HepG2 (cell line): ENCODE measurements at regions not wholly inside any gene's neighbourhood (a gene's known extent, or its start where the extent isn't known, plus 50 kb on each side); places are given as distances from the start of the nearest gene placed in this dataset.

Source experiments
- ATAC-seq: fragments of 200-7000 bp; cut with Tn5 transposase; 3 replicates; pipeline ENCODE4 v1.9.1; 2020; ENCODE audit warnings: mild to moderate bottlenecking, moderate library complexity
- BruUV-seq: library from RNA; stranded (reverse); fragments of 400-500 nt; replicated peaks from 2 replicates; lab custom pipeline; 2021; lab: Mats Ljungman, UMichigan
- CTCF ChIA-PET: fragments of 300-600 bp; formaldehyde crosslinking; extraction: SDS; loops from one replicate; lab custom pipeline; 2021; ENCODE audit warnings: low total read pairs, inconsistent platforms, low intra/inter-chr PET ratio; lab: Yijun Ruan, JAX
- POLR2A ChIA-PET: fragments of 350-600 bp; sonication (Branson Sonifier 250); formaldehyde crosslinking; loops from one replicate; lab custom pipeline; 2020; ENCODE audit warnings: antibody characterized with exemption, inconsistent platforms; lab: Yijun Ruan, JAX
- DNase-seq: peaks from one replicate; pipeline ENCODE4 v3.0.0-alpha.2; 2015; ENCODE audit warnings: low spot score
- FAIRE-seq: peaks from 3 replicates; lab custom pipeline; 2011; peaks lifted over from hg19 to GRCh38; lab: Jason Lieb, UNC
- H2AFZ ChIP-seq: one replicate; pipeline ENCODE4 v1.6.1; 2011; ENCODE audit warnings: low read length, inconsistent platforms
- H3K27ac ChIP-seq: fragments of 300-600 bp; 3 replicates; pipeline ENCODE4 v1.8.0; 2011; ENCODE audit warnings: mixed run types, mild to moderate bottlenecking, mixed read lengths, low read length, inconsistent platforms; ENCODE audit not compliant: insufficient read depth; ENCODE audit errors: extremely low read length
- H3K27me3 ChIP-seq, 2 experiments: fragments of 200-600 bp in 1 of 2; 2 replicates in 1 of 2; 3 replicates in 1 of 2; pipeline versions ENCODE4 v1.6.0 to v1.8.0; 2011; ENCODE audit warnings: low read length in 2 of 2, mild to moderate bottlenecking in 2 of 2, moderate library complexity in 2 of 2, inconsistent platforms in 1 of 2; ENCODE audit not compliant: insufficient read depth in 2 of 2, control insufficient read depth in 1 of 2
- H3K36me3 ChIP-seq, 2 experiments: fragments of 200-600 bp in 1 of 2; replicated peaks in 1 of 2; 2 replicates in 1 of 2; 3 replicates in 1 of 2; pipeline versions ENCODE4 v1.5.1 to v1.8.0; 2011; ENCODE audit warnings: low read length in 2 of 2, inconsistent platforms in 1 of 2; ENCODE audit not compliant: insufficient read depth in 2 of 2, control insufficient read depth in 1 of 2
- H3K4me1 ChIP-seq: 2 replicates; pipeline ENCODE4 v1.5.1; 2012; ENCODE audit warnings: low read length, inconsistent platforms; ENCODE audit not compliant: insufficient read depth
- H3K4me2 ChIP-seq: 2 replicates; pipeline ENCODE4 v1.6.0; 2011; ENCODE audit warnings: low read depth, low read length, inconsistent platforms
- H3K4me3 ChIP-seq, 3 experiments: fragments of 200-600 bp in 1 of 3; sonication (generic), shearing (Covaris generic) in 1 of 3; replicated peaks in 1 of 3; 2 replicates each; pipeline ENCODE4 v1.5.1; 2011 to 2016; ENCODE audit warnings: low read length in 3 of 3, inconsistent platforms in 2 of 3, low read depth in 2 of 3, mild to moderate bottlenecking in 2 of 3, control low read depth in 1 of 3, mixed read lengths in 1 of 3; ENCODE audit not compliant: insufficient read depth in 1 of 3
- H3K79me2 ChIP-seq: one replicate; pipeline ENCODE4 v1.6.1; 2011; ENCODE audit warnings: low read length, inconsistent platforms; ENCODE audit not compliant: insufficient read depth
- H3K9ac ChIP-seq: 2 replicates; pipeline ENCODE4 v1.6.0; 2011; ENCODE audit warnings: mild to moderate bottlenecking, low read depth, low read length, inconsistent platforms; ENCODE audit not compliant: insufficient read depth
- H3K9me3 ChIP-seq: 2 replicates; pipeline ENCODE4 v1.5.1; 2012; ENCODE audit warnings: mild to moderate bottlenecking, low read length
- H4K20me1 ChIP-seq: 2 replicates; pipeline ENCODE4 v1.6.0; 2011; ENCODE audit warnings: inconsistent platforms, mild to moderate bottlenecking, low read length, moderate library complexity; ENCODE audit not compliant: insufficient read depth
- CC2D1A ChIP-seq: sonication (generic); formaldehyde crosslinking; IDR thresholded peaks from 2 replicates; pipeline ENCODE4 v1.8.1; 2023; ENCODE audit warnings: mild to moderate bottlenecking, missing genetic modification reagents
- GTF3A ChIP-seq: sonication (generic); formaldehyde crosslinking; conservative IDR thresholded peaks from 2 replicates; pipeline ENCODE4 v1.4.0; 2020; ENCODE audit warnings: mild to moderate bottlenecking, missing genetic modification reagents
- MEIS1 ChIP-seq: sonication (generic); formaldehyde crosslinking; IDR thresholded peaks from 2 replicates; pipeline ENCODE4 v1.9.0; 2021; ENCODE audit warnings: mild to moderate bottlenecking, missing genetic modification reagents, moderate library complexity, borderline replicate concordance
- SNAPC2 ChIP-seq: sonication (generic); formaldehyde crosslinking; IDR thresholded peaks from 2 replicates; pipeline ENCODE4 v1.8.1; 2022; ENCODE audit warnings: mild to moderate bottlenecking, missing genetic modification reagents
- ZNF598 ChIP-seq: sonication (generic); formaldehyde crosslinking; IDR thresholded peaks from 2 replicates; pipeline ENCODE4 v1.5.1; 2020; ENCODE audit warnings: mild to moderate bottlenecking, missing genetic modification reagents, borderline replicate concordance
- ZNF788 ChIP-seq: sonication (generic); formaldehyde crosslinking; IDR thresholded peaks from 2 replicates; pipeline ENCODE4 v1.5.0; 2020; ENCODE audit warnings: mild to moderate bottlenecking, missing genetic modification reagents, borderline replicate concordance
- ZSCAN12 ChIP-seq: sonication (generic); formaldehyde crosslinking; IDR thresholded peaks from 2 replicates; pipeline ENCODE4 v1.9.0; 2021; ENCODE audit warnings: mild to moderate bottlenecking, missing genetic modification reagents
- ZSCAN29 ChIP-seq: sonication (generic); formaldehyde crosslinking; conservative IDR thresholded peaks from 2 replicates; pipeline ENCODE4 v1.4.0; 2020; ENCODE audit warnings: mild to moderate bottlenecking, missing genetic modification reagents
- in situ Hi-C: cut with HindIII; loops from 2 replicates; pipeline ENCODE4 v1.10.0; 2017; ENCODE audit warnings: low pct_unique_long_range_greater_than_20kb; ENCODE audit not compliant: extremely low pct_ligation_motif_present
- intact Hi-C: fragments of 100-400 bp; cut with micrococcal nuclease; formaldehyde crosslinking; loops from one replicate; pipeline ENCODE4 v1.10.0; 2022; ENCODE audit not compliant: unreplicated experiment
- TF ChIP-seq, protein P1 (sequence below), 2 experiments: sonication (generic) in 1 of 2; formaldehyde crosslinking in 1 of 2; IDR thresholded peaks; 2 replicates each; pipeline versions ENCODE4 v1.5.1 to v1.6.1; 2011 to 2020; ENCODE audit warnings: borderline replicate concordance in 1 of 2, low read depth in 1 of 2, low read length in 1 of 2, mild to moderate bottlenecking in 1 of 2, missing genetic modification reagents in 1 of 2, moderate library complexity in 1 of 2
- TF ChIP-seq, protein P2 (sequence below): sonication (generic); formaldehyde crosslinking; IDR thresholded peaks from 2 replicates; pipeline ENCODE4 v1.4.0; 2020; ENCODE audit warnings: missing genetic modification reagents, borderline replicate concordance
- TF ChIP-seq, protein P3 (sequence below): sonication (generic); formaldehyde crosslinking; IDR thresholded peaks from 2 replicates; pipeline ENCODE4 v1.4.0; 2020; ENCODE audit warnings: missing genetic modification reagents

DNA sequence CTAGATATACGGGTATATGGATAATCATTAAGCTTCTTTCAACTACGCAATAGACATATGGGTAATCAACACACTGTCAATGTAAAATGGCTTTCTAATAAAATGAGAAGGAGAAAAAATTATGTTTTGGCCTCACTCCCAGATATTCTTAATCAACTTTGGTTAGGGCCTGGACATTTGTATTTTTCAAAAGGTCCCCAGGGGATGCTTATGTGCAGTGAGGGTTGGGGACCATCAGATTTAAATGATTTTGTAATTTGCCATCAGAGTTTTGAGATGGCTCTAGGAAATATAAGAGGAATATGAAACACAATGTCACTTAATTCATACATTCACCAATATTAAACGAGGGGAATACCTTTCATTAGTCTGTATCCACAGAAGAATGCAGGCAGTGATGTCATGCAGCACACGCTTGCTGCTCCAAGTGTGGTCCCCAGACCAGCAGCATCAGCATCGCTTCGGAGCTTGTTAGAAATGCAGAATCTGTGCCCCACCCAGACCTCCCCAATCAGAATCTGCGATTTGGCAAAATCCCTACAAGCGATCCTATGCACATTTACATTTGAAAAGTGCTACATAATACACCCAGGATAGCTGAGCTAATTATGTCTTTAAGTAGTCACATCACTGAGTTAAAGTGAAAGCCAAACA lies 75.1 kb downstream of the INHBA start (continued):
- TF ChIP-seq, protein P1, sequence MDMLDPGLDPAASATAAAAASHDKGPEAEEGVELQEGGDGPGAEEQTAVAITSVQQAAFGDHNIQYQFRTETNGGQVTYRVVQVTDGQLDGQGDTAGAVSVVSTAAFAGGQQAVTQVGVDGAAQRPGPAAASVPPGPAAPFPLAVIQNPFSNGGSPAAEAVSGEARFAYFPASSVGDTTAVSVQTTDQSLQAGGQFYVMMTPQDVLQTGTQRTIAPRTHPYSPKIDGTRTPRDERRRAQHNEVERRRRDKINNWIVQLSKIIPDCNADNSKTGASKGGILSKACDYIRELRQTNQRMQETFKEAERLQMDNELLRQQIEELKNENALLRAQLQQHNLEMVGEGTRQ (IDR thresholded peaks at IDR 0.05; ENCODE audit: low read depth, low read length): no peak
- TF ChIP-seq, protein P1 (CRISPR knock-in tag; IDR thresholded peaks at IDR 0.05; ENCODE audit: borderline replicate concordance): no peak
- no peak for TF ChIP-seq GTF3A (CRISPR knock-in tag)
- no peak for TF ChIP-seq SNAPC2 (CRISPR knock-in tag)

DNA sequence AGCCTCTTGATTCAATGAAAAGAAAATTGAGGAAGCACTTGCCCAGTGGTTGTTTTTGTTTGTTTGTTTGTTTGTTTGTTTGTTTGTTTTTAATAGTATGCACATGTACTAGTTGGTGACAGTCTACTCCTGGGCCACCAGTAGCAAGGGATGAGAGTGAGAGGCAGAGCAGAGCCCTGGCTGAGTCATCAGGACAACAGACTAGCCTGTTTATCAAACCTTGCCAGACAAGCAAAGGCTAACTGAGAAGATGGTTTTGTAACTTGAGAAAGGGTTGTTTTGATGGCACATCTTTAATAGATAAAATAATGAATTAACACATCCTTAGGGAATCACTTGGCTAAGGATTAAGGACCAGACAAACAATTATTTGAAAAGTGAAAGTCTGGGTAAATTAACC lies 78.1 kb downstream of the INHBA start:
- Histone ChIP-seq H3K4me3 (no peak overlapping the region), H3K4me2 (no peak overlapping the region), H3K27me3 (no peaks in the 10 kb centered on the region), H3K4me1 (no peaks in the 10 kb centered on the region), H3K79me2 (no peaks in the 10 kb centered on the region), H3K9me3 (peaks cover 55% of the 10 kb centered on the region), H3K36me3 (no peaks in the 10 kb centered on the region), H2AFZ (no peak overlapping the region), H4K20me1 (no peaks in the 10 kb centered on the region), H3K9ac (no peak overlapping the region), H3K27ac (no peak overlapping the region)
- in situ Hi-C loops: no loop called here
- ChIA-PET CTCF (no interaction called here), POLR2A (no interaction called here)
- no peak for FAIRE-seq
- no peak for DNase-seq
- BruUV-seq: no TSS peak
- intact Hi-C loops: no loop called here
- ATAC-seq: no peak
- TF ChIP-seq, protein P2, sequence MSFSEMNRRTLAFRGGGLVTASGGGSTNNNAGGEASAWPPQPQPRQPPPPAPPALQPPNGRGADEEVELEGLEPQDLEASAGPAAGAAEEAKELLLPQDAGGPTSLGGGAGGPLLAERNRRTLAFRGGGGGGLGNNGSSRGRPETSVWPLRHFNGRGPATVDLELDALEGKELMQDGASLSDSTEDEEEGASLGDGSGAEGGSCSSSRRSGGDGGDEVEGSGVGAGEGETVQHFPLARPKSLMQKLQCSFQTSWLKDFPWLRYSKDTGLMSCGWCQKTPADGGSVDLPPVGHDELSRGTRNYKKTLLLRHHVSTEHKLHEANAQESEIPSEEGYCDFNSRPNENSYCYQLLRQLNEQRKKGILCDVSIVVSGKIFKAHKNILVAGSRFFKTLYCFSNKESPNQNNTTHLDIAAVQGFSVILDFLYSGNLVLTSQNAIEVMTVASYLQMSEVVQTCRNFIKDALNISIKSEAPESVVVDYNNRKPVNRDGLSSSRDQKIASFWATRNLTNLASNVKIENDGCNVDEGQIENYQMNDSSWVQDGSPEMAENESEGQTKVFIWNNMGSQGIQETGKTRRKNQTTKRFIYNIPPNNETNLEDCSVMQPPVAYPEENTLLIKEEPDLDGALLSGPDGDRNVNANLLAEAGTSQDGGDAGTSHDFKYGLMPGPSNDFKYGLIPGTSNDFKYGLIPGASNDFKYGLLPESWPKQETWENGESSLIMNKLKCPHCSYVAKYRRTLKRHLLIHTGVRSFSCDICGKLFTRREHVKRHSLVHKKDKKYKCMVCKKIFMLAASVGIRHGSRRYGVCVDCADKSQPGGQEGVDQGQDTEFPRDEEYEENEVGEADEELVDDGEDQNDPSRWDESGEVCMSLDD (CRISPR knock-in tag): no peak
- TF ChIP-seq ZNF788 (CRISPR knock-in tag): no peak
- no peak for TF ChIP-seq CC2D1A (CRISPR knock-in tag)
- no peak for TF ChIP-seq ZNF598 (CRISPR knock-in tag)
- no peak for TF ChIP-seq MEIS1 (CRISPR knock-in tag)
- TF ChIP-seq ZSCAN29 (CRISPR knock-in tag): no peak
- TF ChIP-seq ZSCAN12 (CRISPR knock-in tag): no peak
- TF ChIP-seq, protein P3, sequence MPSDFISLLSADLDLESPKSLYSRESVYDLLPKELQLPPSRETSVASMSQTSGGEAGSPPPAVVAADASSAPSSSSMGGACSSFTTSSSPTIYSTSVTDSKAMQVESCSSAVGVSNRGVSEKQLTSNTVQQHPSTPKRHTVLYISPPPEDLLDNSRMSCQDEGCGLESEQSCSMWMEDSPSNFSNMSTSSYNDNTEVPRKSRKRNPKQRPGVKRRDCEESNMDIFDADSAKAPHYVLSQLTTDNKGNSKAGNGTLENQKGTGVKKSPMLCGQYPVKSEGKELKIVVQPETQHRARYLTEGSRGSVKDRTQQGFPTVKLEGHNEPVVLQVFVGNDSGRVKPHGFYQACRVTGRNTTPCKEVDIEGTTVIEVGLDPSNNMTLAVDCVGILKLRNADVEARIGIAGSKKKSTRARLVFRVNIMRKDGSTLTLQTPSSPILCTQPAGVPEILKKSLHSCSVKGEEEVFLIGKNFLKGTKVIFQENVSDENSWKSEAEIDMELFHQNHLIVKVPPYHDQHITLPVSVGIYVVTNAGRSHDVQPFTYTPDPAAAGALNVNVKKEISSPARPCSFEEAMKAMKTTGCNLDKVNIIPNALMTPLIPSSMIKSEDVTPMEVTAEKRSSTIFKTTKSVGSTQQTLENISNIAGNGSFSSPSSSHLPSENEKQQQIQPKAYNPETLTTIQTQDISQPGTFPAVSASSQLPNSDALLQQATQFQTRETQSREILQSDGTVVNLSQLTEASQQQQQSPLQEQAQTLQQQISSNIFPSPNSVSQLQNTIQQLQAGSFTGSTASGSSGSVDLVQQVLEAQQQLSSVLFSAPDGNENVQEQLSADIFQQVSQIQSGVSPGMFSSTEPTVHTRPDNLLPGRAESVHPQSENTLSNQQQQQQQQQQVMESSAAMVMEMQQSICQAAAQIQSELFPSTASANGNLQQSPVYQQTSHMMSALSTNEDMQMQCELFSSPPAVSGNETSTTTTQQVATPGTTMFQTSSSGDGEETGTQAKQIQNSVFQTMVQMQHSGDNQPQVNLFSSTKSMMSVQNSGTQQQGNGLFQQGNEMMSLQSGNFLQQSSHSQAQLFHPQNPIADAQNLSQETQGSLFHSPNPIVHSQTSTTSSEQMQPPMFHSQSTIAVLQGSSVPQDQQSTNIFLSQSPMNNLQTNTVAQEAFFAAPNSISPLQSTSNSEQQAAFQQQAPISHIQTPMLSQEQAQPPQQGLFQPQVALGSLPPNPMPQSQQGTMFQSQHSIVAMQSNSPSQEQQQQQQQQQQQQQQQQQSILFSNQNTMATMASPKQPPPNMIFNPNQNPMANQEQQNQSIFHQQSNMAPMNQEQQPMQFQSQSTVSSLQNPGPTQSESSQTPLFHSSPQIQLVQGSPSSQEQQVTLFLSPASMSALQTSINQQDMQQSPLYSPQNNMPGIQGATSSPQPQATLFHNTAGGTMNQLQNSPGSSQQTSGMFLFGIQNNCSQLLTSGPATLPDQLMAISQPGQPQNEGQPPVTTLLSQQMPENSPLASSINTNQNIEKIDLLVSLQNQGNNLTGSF: no peak
